K562 (cell line): ENCODE measurements at regions not wholly inside any gene's neighbourhood (a gene's known extent, or its start where the extent isn't known, plus 50 kb on each side); places are given as distances from the start of the nearest gene placed in this dataset.

Experiments used
- TF ChIP-seq, protein P1 (sequence below), 3 experiments: IDR thresholded peaks in 2 of 3; conservative IDR thresholded peaks in 1 of 3; 2 replicates each; pipeline ENCODE4 v1.5.1; 2011 to 2012; ENCODE audit warnings: low read length in 3 of 3, mild to moderate bottlenecking in 3 of 3, control low read depth in 2 of 3, improper control_type of control experiment in 1 of 3, inconsistent platforms in 1 of 3, low read depth in 1 of 3, mixed read lengths in 1 of 3, moderate library complexity in 1 of 3; ENCODE audit not compliant: insufficient read depth in 2 of 3
- TF ChIP-seq, protein P2 (sequence below): sonication (generic); formaldehyde crosslinking; IDR thresholded peaks from 2 replicates; pipeline ENCODE4 v1.8.1; 2022; ENCODE audit warnings: missing genetic modification reagents

DNA sequence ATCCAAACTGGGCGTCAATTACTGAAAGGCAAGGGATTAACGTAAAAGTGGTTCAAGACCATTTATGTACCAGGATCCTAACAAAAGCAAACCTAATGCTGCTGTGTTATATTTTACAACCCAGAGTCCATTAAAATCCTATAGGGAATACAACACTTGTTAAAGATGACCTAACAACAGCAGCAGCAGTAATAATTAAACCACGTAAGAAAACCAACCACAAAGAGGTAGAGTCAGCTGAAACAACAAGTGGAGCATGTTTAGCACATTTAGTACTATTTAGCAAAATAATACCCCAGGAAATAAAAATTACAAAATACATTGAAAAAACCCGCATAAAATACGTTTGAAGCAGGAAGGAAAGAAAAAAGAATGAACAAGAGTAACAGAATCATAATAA is 82.1 kb upstream of the AGBL1 start:
- TF ChIP-seq, protein P1, sequence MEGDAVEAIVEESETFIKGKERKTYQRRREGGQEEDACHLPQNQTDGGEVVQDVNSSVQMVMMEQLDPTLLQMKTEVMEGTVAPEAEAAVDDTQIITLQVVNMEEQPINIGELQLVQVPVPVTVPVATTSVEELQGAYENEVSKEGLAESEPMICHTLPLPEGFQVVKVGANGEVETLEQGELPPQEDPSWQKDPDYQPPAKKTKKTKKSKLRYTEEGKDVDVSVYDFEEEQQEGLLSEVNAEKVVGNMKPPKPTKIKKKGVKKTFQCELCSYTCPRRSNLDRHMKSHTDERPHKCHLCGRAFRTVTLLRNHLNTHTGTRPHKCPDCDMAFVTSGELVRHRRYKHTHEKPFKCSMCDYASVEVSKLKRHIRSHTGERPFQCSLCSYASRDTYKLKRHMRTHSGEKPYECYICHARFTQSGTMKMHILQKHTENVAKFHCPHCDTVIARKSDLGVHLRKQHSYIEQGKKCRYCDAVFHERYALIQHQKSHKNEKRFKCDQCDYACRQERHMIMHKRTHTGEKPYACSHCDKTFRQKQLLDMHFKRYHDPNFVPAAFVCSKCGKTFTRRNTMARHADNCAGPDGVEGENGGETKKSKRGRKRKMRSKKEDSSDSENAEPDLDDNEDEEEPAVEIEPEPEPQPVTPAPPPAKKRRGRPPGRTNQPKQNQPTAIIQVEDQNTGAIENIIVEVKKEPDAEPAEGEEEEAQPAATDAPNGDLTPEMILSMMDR (IDR thresholded peaks at IDR 0.05 in 2 of 3, conservative IDR thresholded peaks at IDR 0.05 in 1 of 3; ENCODE audit: insufficient read depth in 2 of 3, low read depth in 1 of 3, low read length in 3 of 3), result no peak
- TF ChIP-seq, protein P2, sequence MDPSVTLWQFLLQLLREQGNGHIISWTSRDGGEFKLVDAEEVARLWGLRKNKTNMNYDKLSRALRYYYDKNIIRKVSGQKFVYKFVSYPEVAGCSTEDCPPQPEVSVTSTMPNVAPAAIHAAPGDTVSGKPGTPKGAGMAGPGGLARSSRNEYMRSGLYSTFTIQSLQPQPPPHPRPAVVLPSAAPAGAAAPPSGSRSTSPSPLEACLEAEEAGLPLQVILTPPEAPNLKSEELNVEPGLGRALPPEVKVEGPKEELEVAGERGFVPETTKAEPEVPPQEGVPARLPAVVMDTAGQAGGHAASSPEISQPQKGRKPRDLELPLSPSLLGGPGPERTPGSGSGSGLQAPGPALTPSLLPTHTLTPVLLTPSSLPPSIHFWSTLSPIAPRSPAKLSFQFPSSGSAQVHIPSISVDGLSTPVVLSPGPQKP (CRISPR knock-in tag), result no peak
